ENCODE measurements at regions not wholly inside any gene's neighbourhood (a gene's known extent, or its start where the extent isn't known, plus 50 kb on each side); places are given as distances from the start of the nearest gene placed in this dataset.

DNA sequence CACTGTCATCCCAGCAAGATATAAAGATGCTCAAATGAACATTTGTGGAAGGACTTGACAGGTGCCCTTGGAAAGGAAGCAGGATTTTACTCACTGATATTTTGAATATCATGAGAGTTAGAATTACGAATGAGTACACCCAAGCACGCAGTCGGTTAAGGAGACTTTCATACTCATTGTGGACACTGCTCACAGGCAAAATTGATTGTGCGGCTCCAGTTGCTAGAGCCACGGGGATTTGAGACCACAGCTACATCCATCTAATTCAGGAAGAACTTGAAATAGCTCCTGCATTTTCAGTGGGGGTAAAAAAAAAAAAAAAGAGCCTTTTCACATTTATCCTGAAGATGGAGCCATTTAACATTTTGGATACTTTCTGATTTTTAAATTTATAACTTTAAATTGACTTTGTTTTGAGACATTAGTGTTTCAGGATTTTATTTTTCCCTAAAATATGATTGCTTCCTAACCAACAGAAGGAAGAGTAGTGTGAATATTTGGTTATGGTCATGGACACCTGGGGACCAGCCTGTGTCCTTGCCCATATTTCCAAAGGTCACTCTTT lies 1080.1 kb upstream of the EEF2KMT start:
- no peak for DNase-seq

- DNase-seq: no peak
These were observed 1072.4 kb upstream of the EEF2KMT start for GRCh38 chr16:6170022-6170421.

- DNase-seq: no peak
These were observed 1067.9 kb upstream of the EEF2KMT start for GRCh38 chr16:6165330-6165979.

DNA sequence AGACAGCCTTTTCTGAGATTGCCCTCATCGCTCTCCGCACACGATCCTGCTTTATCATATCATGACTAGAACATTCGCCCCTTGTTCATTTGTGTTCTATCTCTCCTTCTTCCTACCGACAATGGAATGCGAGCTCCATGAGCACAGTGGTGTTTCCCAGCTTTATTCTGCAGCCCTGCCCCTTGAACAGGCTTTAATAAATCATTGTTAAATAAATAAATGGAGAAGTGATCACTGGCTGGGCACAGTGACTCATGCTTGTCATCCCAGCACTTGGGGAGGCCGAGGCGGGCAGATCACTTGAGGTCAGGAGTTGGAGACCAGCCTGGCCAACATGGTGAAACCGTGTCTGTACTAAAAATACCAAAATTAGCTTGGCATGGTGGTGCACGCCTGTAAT lies 1063.3 kb upstream of the EEF2KMT start:
- DNase-seq: no peak

- DNase-seq: no peak
These were observed 1062.7 kb upstream of the EEF2KMT start for GRCh38 chr16:6160303-6160702.

GRCh38 chr16:6157806-6158205 lies 1060.2 kb upstream of the EEF2KMT start:
- DNase-seq: no peak

GRCh38 chr16:6155271-6155670 lies 1057.7 kb upstream of the EEF2KMT start:
- no peak for DNase-seq

GRCh38 chr16:6153901-6154300 lies 1056.3 kb upstream of the EEF2KMT start:
- no peak for DNase-seq

- DNase-seq: no peak
These were observed 1051.4 kb upstream of the EEF2KMT start for GRCh38 chr16:6149031-6149430.

DNA sequence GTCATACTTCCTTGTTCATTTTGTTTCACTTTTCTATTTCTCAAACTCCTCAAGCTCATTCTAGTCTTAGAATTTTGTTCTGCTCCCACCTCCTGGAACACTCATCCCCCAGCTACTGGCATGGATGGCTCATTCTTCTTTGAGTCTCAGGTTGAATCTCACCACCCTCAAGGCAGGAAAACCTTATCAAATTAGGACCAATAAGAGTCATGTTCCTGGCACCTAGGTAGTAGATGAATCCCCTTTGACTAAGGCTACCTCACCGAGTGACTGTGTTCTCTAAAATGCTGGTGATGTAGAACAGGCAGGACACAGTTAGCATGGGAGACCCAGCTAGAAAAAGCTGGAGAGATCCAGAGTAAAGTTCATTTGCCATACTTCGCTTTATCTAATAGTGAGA lies 1050.8 kb upstream of the EEF2KMT start:
- DNase-seq: no peak

GRCh38 chr16:6146874-6147425 lies 1049.4 kb upstream of the EEF2KMT start:
- DNase-seq: no peak

GRCh38 chr16:6146356-6146755 lies 1048.8 kb upstream of the EEF2KMT start:
- no peak for DNase-seq

GRCh38 chr16:6144463-6144862 lies 1046.9 kb upstream of the EEF2KMT start:
- DNase-seq: no peak

DNA sequence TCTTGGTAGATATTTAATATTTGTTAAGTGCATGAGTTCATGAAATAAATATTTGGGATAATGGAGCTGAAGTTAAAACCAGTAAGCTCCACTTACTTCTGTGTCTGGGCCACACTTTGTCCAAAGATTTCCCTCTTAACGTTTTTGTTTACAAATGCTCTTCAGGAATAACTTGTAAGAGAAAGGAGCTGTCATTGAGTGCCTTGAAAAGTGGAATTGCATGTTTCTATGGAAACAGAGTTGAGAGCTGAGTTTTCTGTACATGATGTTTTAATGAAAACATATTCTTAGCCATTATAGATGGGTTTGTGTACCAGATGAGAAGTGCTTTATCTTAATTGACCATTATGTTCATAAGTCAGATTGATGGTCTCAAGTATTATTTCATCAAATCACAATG lies 1045.4 kb upstream of the EEF2KMT start:
- no peak for DNase-seq

- DNase-seq: no peak
These were observed 1035.5 kb upstream of the EEF2KMT start for GRCh38 chr16:6133009-6133557.

DNA sequence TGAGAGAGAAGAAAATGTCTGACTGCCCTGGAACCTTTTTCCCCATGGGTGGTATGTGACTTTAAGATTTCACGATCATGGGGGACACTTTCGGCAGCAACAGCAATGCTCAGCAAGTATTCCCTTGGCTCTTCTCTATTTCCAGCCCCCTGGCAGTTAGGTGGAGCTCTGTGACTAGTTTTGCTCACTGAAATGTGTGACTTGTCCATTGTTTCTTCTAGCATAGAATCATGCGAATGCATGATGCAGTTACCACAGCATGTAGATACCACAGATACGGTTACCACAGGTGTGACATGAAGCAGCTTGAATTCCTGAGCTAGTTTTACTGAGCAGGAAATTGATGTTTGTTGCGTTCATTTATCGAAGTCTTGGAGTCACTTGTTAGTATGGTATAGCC lies 1034.5 kb upstream of the EEF2KMT start:
- no peak for DNase-seq

- DNase-seq: no peak
These were observed 1034.0 kb upstream of the EEF2KMT start for GRCh38 chr16:6131526-6132050.

GRCh38 chr16:6125483-6126259 lies 1028.1 kb upstream of the EEF2KMT start:
- no peak for DNase-seq

GRCh38 chr16:6124136-6124535 lies 1026.5 kb upstream of the EEF2KMT start:
- no peak for DNase-seq

GRCh38 chr16:6122401-6122800 lies 1024.8 kb upstream of the EEF2KMT start:
- DNase-seq: no peak

DNA sequence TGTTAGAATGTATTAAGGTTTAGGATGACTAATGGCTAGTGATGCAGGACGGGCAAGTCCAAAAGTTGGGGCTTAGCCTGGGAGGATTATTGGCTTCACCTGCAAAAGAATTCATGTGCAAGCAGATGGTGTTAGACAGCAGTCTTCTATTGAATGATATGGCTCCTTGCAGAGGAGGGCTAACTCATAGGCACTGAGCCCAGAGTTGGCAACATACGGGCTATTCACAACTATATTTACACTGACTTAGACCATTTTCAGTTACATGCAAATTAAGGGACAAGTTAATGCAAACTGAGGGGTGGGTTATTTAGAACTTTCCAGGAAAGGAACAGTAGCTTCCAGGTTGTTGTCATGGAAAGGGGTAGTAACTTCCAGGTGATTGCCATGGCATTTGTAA lies 1017.1 kb upstream of the EEF2KMT start:
- DNase-seq: no peak

DNA sequence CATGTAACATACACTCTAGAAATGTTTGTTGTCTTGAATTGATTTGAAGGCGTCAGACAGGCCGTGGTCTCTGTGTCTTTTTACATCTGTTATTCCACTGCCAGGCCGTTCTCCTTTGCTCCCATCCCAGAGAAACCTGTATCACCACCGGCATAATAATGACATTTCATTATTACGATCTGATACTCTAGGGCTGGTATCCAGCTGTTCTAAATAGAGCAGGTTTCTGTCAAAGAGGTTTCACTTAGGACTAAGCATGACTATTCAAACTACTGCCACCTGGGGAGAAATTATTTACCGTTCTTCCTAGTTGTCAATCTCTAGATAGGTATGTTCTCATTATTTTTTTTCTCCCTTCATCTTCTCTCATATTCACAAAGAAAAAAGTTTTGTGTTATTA lies 1016.2 kb upstream of the EEF2KMT start:
- no peak for DNase-seq

DNA sequence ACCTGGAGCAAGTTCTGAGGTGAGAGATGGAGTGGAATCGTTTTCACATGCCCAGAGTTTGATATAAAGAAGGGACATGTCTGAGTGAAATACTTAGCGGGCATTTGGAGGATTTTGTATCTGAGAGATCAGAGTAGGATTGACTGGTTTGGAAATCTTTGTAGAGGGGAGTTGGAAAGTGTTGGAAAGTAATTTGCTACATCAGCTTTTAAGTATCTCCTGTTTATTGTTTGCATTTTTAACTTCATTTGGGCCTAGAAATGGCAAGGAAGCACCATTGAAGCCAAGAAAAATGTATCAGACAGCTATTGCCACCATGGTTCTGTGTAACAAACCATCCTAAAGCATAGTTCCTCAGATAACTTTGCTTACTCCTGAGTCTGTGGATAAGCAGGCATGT lies 1015.1 kb upstream of the EEF2KMT start:
- no peak for DNase-seq

- DNase-seq: no peak
These were observed 1013.8 kb upstream of the EEF2KMT start for GRCh38 chr16:6111390-6111789.

Data from NCI-H1092 (cell line).